Stomach (tissue), 8 donors: ENCODE measurements at regions not wholly inside any gene's neighbourhood (a gene's known extent, or its start where the extent isn't known, plus 50 kb on each side); places are given as distances from the start of the nearest gene placed in this dataset.

Source experiments
- DNase-seq, 2 donors: peaks; one replicate each; pipeline versions ENCODE4 v3.0.0 to v3.0.0-alpha.2; 2013 to 2019
- H3K27ac ChIP-seq, 5 donors: fragments of 200-600 bp in 4 of 5; sonication (generic) in 4 of 5; one replicate each; pipeline ENCODE4 v1.5.1; 2013 to 2019; ENCODE audit warnings: mild to moderate bottlenecking in 1 of 5, moderate library complexity in 1 of 5
- H3K27me3 ChIP-seq, 3 donors: fragments of 200-600 bp; sonication (generic); one replicate each; pipeline ENCODE4 v1.5.1; 2017 to 2019; ENCODE audit warnings: mixed run types in 1 of 3
- H3K36me3 ChIP-seq, 4 donors: fragments of 200-600 bp; sonication (generic); 1 replicate in 3 of 4; 2 replicates in 1 of 4; pipeline ENCODE4 v1.5.1; 2016 to 2019
- H3K4me1 ChIP-seq, 4 donors: fragments of 200-600 bp; sonication (generic); one replicate each; pipeline ENCODE4 v1.5.1; 2016 to 2019
- H3K4me3 ChIP-seq, 4 donors: fragments of 200-600 bp; sonication (generic) in 3 of 4; one replicate each; pipeline ENCODE4 v1.5.1; 2016 to 2019; ENCODE audit warnings: mild to moderate bottlenecking in 1 of 4
- H3K9me3 ChIP-seq, 4 donors: fragments of 200-600 bp; sonication (generic); one replicate each; pipeline ENCODE4 v1.5.1; 2016 to 2019
- EP300 ChIP-seq: sonication (generic); formaldehyde crosslinking; IDR thresholded peaks from one replicate; pipeline ENCODE4 v1.6.1; 2017; ENCODE audit warnings: antibody characterized with exemption
- POLR2A ChIP-seq, 4 donors: fragments of 450-650 bp; IDR thresholded peaks; one replicate each; pipeline ENCODE4 v1.6.1; 2016; ENCODE audit warnings: antibody characterized with exemption in 4 of 4, control low read depth in 2 of 4, mild to moderate bottlenecking in 1 of 4, moderate library complexity in 1 of 4
- POLR2AphosphoS5 ChIP-seq, 3 donors: sonication (generic); formaldehyde crosslinking; IDR thresholded peaks; one replicate each; pipeline ENCODE4 v1.6.1; 2016; ENCODE audit warnings: antibody characterized with exemption in 3 of 3
- WGBS, 5 donors: extraction: QIAGEN DNeasy Blood & Tissue Kit in 3 of 5; methylation state at CpG; one replicate each; pipeline versions ENCODE4 v1.1.5 to v1.1.7; 2013 to 2018; 5-methylcytosine and 5-hydroxymethylcytosine counted together
- intact Hi-C: fragments of 100-400 bp; cut with DNase I; formaldehyde crosslinking; loops from one replicate; pipeline ENCODE4 v1.15.1; 2023; ENCODE audit warnings: low total_unique reads
- TF ChIP-seq, protein P1 (sequence below), 7 experiments: fragments of 450-650 bp in 4 of 7; fragments of 200-600 bp in 3 of 7; sonication (generic) in 3 of 7; IDR thresholded peaks; one replicate each; pipeline ENCODE4 v1.5.1; 2016 to 2019; ENCODE audit warnings: antibody characterized with exemption in 7 of 7, control low read depth in 2 of 7, mild to moderate bottlenecking in 1 of 7
- donor health status: healthy with polysubstance abuse.
- donor health status: Bipolar disorder and iron deficiency.
- donor health status: healthy.

DNA sequence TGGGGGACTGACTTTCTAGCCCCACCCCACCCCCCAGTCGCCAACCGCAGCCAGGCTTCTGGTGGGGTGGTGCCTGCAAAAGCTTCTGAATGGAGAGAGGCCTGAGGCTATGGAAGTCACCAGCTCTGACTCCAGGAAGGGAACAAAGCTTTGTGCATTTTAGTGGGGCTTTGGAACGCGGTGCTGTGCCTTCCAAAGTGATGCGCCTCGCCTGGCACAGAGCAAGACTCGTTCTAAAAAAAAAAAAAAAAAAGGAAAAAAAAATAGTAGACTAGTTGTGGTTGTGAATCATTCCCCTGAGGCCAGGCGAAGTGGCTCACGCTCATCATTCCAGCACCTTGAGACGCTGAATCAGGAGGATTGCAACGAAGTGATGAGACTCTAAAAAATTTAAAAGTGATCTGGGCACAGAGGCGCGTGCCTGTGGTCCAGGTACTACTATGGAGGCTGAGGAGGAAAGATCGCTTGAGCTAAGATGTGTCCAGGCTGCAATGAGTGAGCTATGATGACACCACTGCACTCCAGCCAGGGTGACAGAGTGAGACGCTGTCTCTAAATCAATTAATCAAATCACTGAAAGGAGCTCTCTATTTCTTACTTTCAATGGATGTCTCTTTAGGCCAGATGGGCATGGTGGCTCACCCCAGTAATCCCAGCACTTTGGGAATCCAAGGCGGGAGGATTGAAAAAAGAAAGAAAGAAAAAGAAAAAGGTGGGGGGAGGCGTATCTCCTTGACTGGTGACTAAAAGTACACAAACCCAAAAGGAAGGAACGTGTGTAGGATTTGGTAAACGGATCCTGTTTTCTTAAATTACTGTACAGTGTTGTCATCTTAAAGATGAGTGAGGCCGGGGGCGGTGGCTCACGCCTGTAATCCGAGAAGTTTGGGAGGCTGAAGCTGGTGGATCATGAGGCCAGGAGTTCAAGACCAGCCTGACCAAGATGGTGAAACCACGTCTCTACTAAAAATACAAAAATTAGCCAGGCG lies 259.6 kb upstream of the ALG10B start:
- no peaks in the 10 kb centered on the region for H3K4me1 ChIP-seq
- H3K27ac ChIP-seq, result no peak overlapping the region
- TF ChIP-seq POLR2A (IDR thresholded peaks at IDR 0.05) (no peak), EP300 (no peak), POLR2AphosphoS5 (IDR thresholded peaks at IDR 0.05) (no peak)
- TF ChIP-seq, protein P1, sequence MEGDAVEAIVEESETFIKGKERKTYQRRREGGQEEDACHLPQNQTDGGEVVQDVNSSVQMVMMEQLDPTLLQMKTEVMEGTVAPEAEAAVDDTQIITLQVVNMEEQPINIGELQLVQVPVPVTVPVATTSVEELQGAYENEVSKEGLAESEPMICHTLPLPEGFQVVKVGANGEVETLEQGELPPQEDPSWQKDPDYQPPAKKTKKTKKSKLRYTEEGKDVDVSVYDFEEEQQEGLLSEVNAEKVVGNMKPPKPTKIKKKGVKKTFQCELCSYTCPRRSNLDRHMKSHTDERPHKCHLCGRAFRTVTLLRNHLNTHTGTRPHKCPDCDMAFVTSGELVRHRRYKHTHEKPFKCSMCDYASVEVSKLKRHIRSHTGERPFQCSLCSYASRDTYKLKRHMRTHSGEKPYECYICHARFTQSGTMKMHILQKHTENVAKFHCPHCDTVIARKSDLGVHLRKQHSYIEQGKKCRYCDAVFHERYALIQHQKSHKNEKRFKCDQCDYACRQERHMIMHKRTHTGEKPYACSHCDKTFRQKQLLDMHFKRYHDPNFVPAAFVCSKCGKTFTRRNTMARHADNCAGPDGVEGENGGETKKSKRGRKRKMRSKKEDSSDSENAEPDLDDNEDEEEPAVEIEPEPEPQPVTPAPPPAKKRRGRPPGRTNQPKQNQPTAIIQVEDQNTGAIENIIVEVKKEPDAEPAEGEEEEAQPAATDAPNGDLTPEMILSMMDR (IDR thresholded peaks at IDR 0.05), result no peak
- 77 to 82% (median 80%) methylated on average over 25 of the region's 25 CpGs for WGBS, 5 donors
- peaks cover 0 to 35% (median 13%) of the 10 kb centered on the region in 4 donors for H3K9me3 ChIP-seq
- no peaks in the 10 kb centered on the region for H3K36me3 ChIP-seq
- intact Hi-C loops, result no loop called here
- H3K4me3 ChIP-seq, result no peak overlapping the region
- H3K27me3 ChIP-seq, result no peaks in the 10 kb centered on the region
- no peak for DNase-seq

DNA sequence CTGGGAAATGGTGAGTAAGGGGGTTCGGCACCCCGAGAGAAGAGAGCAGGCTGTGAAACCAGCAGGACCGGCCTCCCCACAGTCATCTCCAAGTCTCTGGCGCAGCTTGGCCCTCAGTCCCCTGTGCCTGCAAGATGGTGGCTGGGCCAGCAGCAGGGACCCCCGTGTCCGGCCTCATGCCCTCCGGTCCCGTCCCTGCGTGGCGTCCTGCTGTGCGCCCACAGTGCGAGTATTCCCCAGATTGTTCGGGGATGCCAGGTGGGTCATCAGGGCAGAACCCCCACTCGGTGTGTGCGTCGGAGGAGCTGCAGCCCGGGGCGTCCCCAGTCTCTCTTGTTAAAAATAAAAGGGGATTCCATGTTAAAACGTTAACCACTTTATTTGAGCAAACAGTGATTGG lies 216.9 kb upstream of the ALG10B start:
- 90 to 95% (median 95%) methylated on average over 18 to 19 of the region's 19 CpGs for WGBS, 5 donors
- intact Hi-C loops, result no loop called here
- Histone ChIP-seq H3K36me3 (no peaks in the 10 kb centered on the region), H3K27me3 (no peaks in the 10 kb centered on the region), H3K9me3 (peaks cover 0 to 15% (median 11%) of the 10 kb centered on the region in 4 donors), H3K4me1 (no peaks in the 10 kb centered on the region), H3K27ac (no peak overlapping the region), H3K4me3 (no peak overlapping the region)
- TF ChIP-seq EP300 (no peak), POLR2AphosphoS5 (IDR thresholded peaks at IDR 0.05) (no peak), POLR2A (IDR thresholded peaks at IDR 0.05) (no peak)
- TF ChIP-seq, protein P1 (IDR thresholded peaks at IDR 0.05), result no peak
- DNase-seq, result peak in 1 of 2 donors; percentile 7

DNA sequence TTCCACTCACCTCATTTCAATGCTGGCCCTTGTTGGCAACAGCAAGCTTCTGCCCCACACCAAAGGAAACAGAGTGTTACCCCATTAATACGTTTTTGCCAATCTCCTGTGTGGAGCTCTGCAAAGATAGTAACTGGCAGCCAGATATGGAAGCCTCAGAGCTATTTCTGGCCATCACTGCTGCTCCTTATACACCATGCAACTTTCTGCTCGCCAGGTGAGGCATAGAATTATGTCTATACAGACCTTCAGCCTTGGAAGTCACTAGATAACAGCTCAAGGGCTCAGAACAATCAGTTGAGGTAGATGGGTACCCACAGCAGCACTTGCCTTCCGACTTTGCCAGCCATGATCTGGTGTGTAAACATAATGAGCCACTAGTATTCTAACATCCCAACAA lies 214.8 kb upstream of the ALG10B start:
- peaks cover 0 to 15% (median 11%) of the 10 kb centered on the region in 4 donors for H3K9me3 ChIP-seq
- H3K4me3 ChIP-seq, result no peak overlapping the region
- no peaks in the 10 kb centered on the region for H3K4me1 ChIP-seq
- TF ChIP-seq POLR2AphosphoS5 (IDR thresholded peaks at IDR 0.05) (no peak), EP300 (no peak), POLR2A (IDR thresholded peaks at IDR 0.05) (no peak)
- TF ChIP-seq, protein P1 (IDR thresholded peaks at IDR 0.05), result no peak
- no peak for DNase-seq
- intact Hi-C loops, result no loop called here
- 28 to 42% (median 35%) methylated on average over 3 of the region's 3 CpGs for WGBS, 5 donors
- H3K27ac ChIP-seq, result no peak overlapping the region
- H3K36me3 ChIP-seq, result no peaks in the 10 kb centered on the region
- no peaks in the 10 kb centered on the region for H3K27me3 ChIP-seq

DNA sequence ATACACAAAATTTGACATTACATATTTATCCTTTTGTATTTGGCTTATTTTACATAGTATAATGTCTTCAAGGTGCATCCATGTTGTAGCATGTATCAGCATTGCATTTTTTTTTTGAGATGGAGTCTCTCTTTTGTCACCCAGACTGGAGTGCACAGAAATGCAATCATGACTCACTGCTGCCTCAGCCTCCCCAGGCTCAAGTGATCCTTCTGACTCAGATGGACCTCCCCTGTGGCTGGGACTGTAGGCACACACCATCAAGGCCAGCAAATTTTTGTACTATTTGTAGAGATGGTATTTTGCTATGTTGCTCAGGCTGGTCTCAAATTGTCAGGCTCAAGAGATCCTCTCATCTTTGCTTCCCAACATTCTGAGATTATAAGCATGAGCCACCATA lies 214.4 kb upstream of the ALG10B start:
- Histone ChIP-seq H3K27ac (no peak overlapping the region), H3K36me3 (no peaks in the 10 kb centered on the region), H3K4me3 (no peak overlapping the region), H3K4me1 (no peaks in the 10 kb centered on the region), H3K9me3 (peaks cover 0 to 15% (median 11%) of the 10 kb centered on the region in 4 donors), H3K27me3 (no peaks in the 10 kb centered on the region)
- no peak for DNase-seq
- intact Hi-C loops, result no loop called here
- TF ChIP-seq, protein P1 (IDR thresholded peaks at IDR 0.05), result no peak
- TF ChIP-seq EP300, result no peak
- no peak for TF ChIP-seq POLR2A (IDR thresholded peaks at IDR 0.05)
- no peak for TF ChIP-seq POLR2AphosphoS5 (IDR thresholded peaks at IDR 0.05)
